Endothelial cell (in vitro differentiated cells): ENCODE measurements at regions not wholly inside any gene's neighbourhood (a gene's known extent, or its start where the extent isn't known, plus 50 kb on each side); places are given as distances from the start of the nearest gene placed in this dataset.

Experiments
- DNase-seq: peaks from one replicate; pipeline ENCODE4 v3.0.0; 2021; ENCODE audit warnings: low spot score
- H3K27ac Mint-ChIP-seq: one replicate; pipeline ENCODE4 v1.8.0; 2021; ENCODE audit warnings: mixed read lengths, inconsistent platforms; ENCODE audit not compliant: unreplicated experiment
- H3K27me3 Mint-ChIP-seq: one replicate; pipeline ENCODE4 v1.8.0; 2021; ENCODE audit warnings: mild to moderate bottlenecking, moderate library complexity, mixed read lengths, inconsistent platforms; ENCODE audit not compliant: unreplicated experiment
- H3K36me3 Mint-ChIP-seq: one replicate; pipeline ENCODE4 v1.8.0; 2021; ENCODE audit warnings: mild to moderate bottlenecking, low read depth, mixed read lengths, inconsistent platforms; ENCODE audit not compliant: unreplicated experiment
- H3K4me1 Mint-ChIP-seq: one replicate; pipeline ENCODE4 v1.8.0; 2021; ENCODE audit warnings: mild to moderate bottlenecking, mixed read lengths, inconsistent platforms; ENCODE audit not compliant: unreplicated experiment
- H3K4me3 Mint-ChIP-seq: one replicate; pipeline ENCODE4 v1.8.0; 2021; ENCODE audit warnings: mild to moderate bottlenecking, mixed read lengths, inconsistent platforms; ENCODE audit not compliant: unreplicated experiment
- H3K9me3 Mint-ChIP-seq: one replicate; pipeline ENCODE4 v1.8.0; 2021; ENCODE audit warnings: mixed read lengths, inconsistent platforms; ENCODE audit not compliant: unreplicated experiment
- CTCF ChIP-seq: fragments of 200-600 bp; sonication (generic); IDR thresholded peaks from one replicate; pipeline ENCODE4 v1.5.0; 2021; ENCODE audit warnings: antibody characterized with exemption; ENCODE audit not compliant: unreplicated experiment

DNA sequence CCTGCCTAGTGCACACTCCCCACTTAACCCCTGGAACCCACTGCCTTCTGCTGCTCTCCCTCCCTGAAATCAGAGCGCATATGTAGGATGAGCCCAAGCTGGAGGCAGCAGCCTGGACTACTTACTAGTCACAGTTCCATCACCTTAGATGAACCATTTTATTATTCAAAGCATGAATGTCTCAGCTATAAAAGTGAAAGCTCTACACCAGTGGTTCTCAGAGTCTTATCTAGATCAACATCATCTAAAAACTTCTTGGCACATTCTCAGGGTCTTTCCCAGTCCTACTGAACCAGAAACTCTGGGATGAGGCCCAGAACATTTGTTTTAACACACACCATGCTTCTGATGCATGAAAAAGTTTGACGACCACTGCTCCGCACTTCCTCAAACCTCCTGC is 100.3 kb upstream of the ANK3 start:
- TF ChIP-seq CTCF, result no peak
- H3K4me3 Mint-ChIP-seq, result no peak overlapping the region
- H3K36me3 Mint-ChIP-seq, result no peaks in the 10 kb centered on the region
- H3K4me1 Mint-ChIP-seq, result peaks cover 3% of the 10 kb centered on the region
- H3K9me3 Mint-ChIP-seq, result no peaks in the 10 kb centered on the region
- no peaks in the 10 kb centered on the region for H3K27me3 Mint-ChIP-seq
- H3K27ac Mint-ChIP-seq, result no peak overlapping the region
- no peak for DNase-seq

DNA sequence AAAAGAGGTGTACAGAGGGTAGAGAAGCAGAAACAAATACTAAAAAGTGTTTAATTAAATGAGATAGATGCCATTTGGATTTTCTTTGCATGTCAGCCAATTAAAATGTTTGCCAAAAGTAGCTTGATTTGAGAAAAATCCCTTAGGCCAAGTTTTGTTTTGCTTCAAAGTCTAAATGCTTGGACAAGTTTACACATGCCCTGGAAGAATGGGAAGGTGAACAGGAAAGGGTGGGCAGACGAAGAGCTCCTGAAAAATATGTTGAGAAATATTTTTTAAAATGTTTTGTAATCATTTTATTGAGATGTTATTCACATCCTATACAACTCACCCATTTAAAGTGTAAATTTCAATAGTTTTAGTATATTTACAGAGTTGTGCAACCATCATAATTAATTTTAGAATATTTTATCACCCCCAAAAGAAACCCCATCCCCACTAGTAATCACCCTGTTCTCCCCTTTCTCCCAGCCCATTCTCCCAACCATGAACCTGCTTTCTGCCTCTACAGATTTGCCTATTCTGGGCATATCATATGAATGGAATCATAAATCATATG is 98.5 kb upstream of the ANK3 start:
- Mint-ChIP-seq H3K4me3 (no peak overlapping the region), H3K27ac (no peak overlapping the region), H3K9me3 (no peaks in the 10 kb centered on the region), H3K36me3 (no peaks in the 10 kb centered on the region), H3K27me3 (no peaks in the 10 kb centered on the region), H3K4me1 (peaks cover 3% of the 10 kb centered on the region)
- TF ChIP-seq CTCF, result no peak
- no peak for DNase-seq

DNA sequence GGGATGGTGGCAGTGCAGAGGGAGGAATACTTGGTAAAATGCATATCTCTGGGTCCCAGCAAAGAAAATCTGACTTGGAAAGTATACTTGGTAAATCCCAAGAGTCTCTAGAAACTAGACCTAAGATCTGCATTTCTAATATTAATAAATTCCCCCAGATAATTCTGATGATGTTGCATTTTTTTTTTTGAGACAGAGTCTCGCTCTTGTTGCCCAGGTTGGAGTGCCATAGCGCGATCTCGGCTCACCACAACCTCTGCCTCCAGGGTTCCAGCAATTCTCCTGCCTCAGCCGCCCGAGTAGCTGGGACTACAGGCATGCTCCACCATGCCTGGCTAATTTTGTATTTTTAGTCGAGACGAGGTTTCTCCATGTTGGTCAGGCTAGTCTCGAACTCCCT is 97.9 kb upstream of the ANK3 start:
- no peaks in the 10 kb centered on the region for H3K9me3 Mint-ChIP-seq
- H3K27ac Mint-ChIP-seq, result no peak overlapping the region
- H3K4me3 Mint-ChIP-seq, result no peak overlapping the region
- TF ChIP-seq CTCF, result no peak
- no peak for DNase-seq
- H3K27me3 Mint-ChIP-seq, result no peaks in the 10 kb centered on the region
- peaks cover 3% of the 10 kb centered on the region for H3K4me1 Mint-ChIP-seq
- H3K36me3 Mint-ChIP-seq, result no peaks in the 10 kb centered on the region

DNA sequence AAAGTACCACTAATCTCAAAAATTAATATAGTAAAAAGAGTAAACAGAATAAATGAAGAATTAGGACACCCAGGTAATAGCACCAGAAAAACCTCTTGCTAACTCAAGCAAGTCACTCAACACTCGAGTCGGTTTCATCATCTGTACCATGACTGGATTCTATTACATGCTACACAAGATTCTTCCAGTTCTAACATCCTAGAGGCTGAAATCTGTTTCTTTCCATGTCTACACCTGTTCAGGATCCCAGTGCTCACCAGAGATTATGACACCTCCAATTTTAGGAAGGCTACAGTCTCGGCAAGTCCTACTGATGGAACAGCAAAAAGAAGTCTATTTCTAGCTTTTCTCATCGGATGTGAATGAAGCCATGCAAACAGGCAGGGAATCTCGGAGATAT is 95.3 kb upstream of the ANK3 start:
- Mint-ChIP-seq H3K27ac (no peak overlapping the region), H3K4me1 (no peaks in the 10 kb centered on the region), H3K36me3 (no peaks in the 10 kb centered on the region), H3K4me3 (no peak overlapping the region), H3K9me3 (no peaks in the 10 kb centered on the region), H3K27me3 (no peaks in the 10 kb centered on the region)
- DNase-seq, result no peak
- no peak for TF ChIP-seq CTCF

GRCh38 chr10:60480865-60481563 is 91.3 kb upstream of the ANK3 start:
- Mint-ChIP-seq H3K9me3 (no peaks in the 10 kb centered on the region), H3K4me3 (no peak overlapping the region), H3K4me1 (no peaks in the 10 kb centered on the region), H3K36me3 (no peaks in the 10 kb centered on the region), H3K27me3 (no peaks in the 10 kb centered on the region), H3K27ac (no peak overlapping the region)
- DNase-seq, result no peak
- no peak for TF ChIP-seq CTCF
